Muscle layer of colon (tissue), 2 donors: ENCODE measurements at regions not wholly inside any gene's neighbourhood (a gene's known extent, or its start where the extent isn't known, plus 50 kb on each side); places are given as distances from the start of the nearest gene placed in this dataset.

Experiments used
- H3K27ac ChIP-seq: one replicate; pipeline ENCODE4 v1.7.0; 2013; ENCODE audit warnings: low read depth, mild to moderate bottlenecking, low read length, moderate library complexity
- H3K27me3 ChIP-seq, 2 donors: one replicate each; pipeline ENCODE4 v1.7.0; 2013; ENCODE audit warnings: low read length in 2 of 2, mild to moderate bottlenecking in 2 of 2; ENCODE audit not compliant: insufficient read depth in 2 of 2, control insufficient read depth in 1 of 2
- H3K36me3 ChIP-seq: one replicate; pipeline ENCODE4 v1.7.0; 2013; ENCODE audit warnings: mild to moderate bottlenecking, low read length; ENCODE audit not compliant: insufficient read depth
- H3K4me1 ChIP-seq: one replicate; pipeline ENCODE4 v1.7.0; 2013; ENCODE audit warnings: mild to moderate bottlenecking, low read length; ENCODE audit not compliant: insufficient read depth
- H3K4me3 ChIP-seq, 2 donors: one replicate each; pipeline ENCODE4 v1.7.0; 2013; ENCODE audit warnings: low read length in 2 of 2, low read depth in 1 of 2, mild to moderate bottlenecking in 1 of 2, moderate library complexity in 1 of 2
- H3K9ac ChIP-seq: one replicate; pipeline ENCODE4 v1.7.0; 2013; ENCODE audit warnings: low read length
- H3K9me3 ChIP-seq: one replicate; pipeline ENCODE4 v1.7.0; 2013; ENCODE audit warnings: mild to moderate bottlenecking, low read length
- donor health status: abdominal sarcoma.
- donor health status: Adenocarcinoma of cecum.

GRCh38 chr9:35540315-35540714 lies 50.4 kb downstream of the RUSC2 start:
- Histone ChIP-seq H3K9ac (no peak overlapping the region), H3K36me3 (no peaks in the 10 kb centered on the region), H3K4me1 (peaks cover 55% of the 10 kb centered on the region), H3K27ac (no peak overlapping the region), H3K9me3 (no peaks in the 10 kb centered on the region), H3K27me3 (no peaks in the 10 kb centered on the region), H3K4me3 (peak overlapping the region in 1 of 2 donors; percentile 66)

GRCh38 chr9:35546853-35547252 lies 56.9 kb downstream of the RUSC2 start:
- Histone ChIP-seq H3K27me3 (no peaks in the 10 kb centered on the region), H3K9me3 (no peaks in the 10 kb centered on the region), H3K4me3 (no peak overlapping the region), H3K36me3 (peaks cover 24% of the 10 kb centered on the region), H3K9ac (no peak overlapping the region), H3K4me1 (peaks cover 33% of the 10 kb centered on the region), H3K27ac (no peak overlapping the region)

GRCh38 chr9:35547889-35548418 lies 57.1 kb upstream of the TESK1 start:
- Histone ChIP-seq H3K27me3 (no peaks in the 10 kb centered on the region), H3K27ac (no peak overlapping the region), H3K4me1 (peaks cover 34% of the 10 kb centered on the region), H3K9me3 (no peaks in the 10 kb centered on the region), H3K9ac (no peak overlapping the region), H3K4me3 (no peak overlapping the region), H3K36me3 (peaks cover 24% of the 10 kb centered on the region)

GRCh38 chr9:35548571-35548970 lies 56.5 kb upstream of the TESK1 start:
- H3K4me1 ChIP-seq = peaks cover 38% of the 10 kb centered on the region
- no peak overlapping the region for H3K4me3 ChIP-seq
- H3K9me3 ChIP-seq = no peaks in the 10 kb centered on the region
- H3K27me3 ChIP-seq = no peaks in the 10 kb centered on the region
- H3K36me3 ChIP-seq = peaks cover 24% of the 10 kb centered on the region
- H3K9ac ChIP-seq = no peak overlapping the region
- no peak overlapping the region for H3K27ac ChIP-seq

GRCh38 chr9:35549441-35549840 lies 55.6 kb upstream of the TESK1 start:
- no peak overlapping the region for H3K27ac ChIP-seq
- H3K36me3 ChIP-seq = peaks cover 29% of the 10 kb centered on the region
- no peak overlapping the region for H3K9ac ChIP-seq
- H3K27me3 ChIP-seq = no peaks in the 10 kb centered on the region
- no peak overlapping the region for H3K4me3 ChIP-seq
- H3K9me3 ChIP-seq = no peaks in the 10 kb centered on the region
- peaks cover 45% of the 10 kb centered on the region for H3K4me1 ChIP-seq

- Histone ChIP-seq H3K9ac (peak overlapping the region; percentile 0), H3K4me1 (peaks cover 40% of the 10 kb centered on the region), H3K27ac (peak overlapping the region; percentile 73), H3K36me3 (peaks cover 49% of the 10 kb centered on the region), H3K9me3 (no peaks in the 10 kb centered on the region), H3K27me3 (no peaks in the 10 kb centered on the region), H3K4me3 (no peak overlapping the region)
These were observed 52.7 kb upstream of the TESK1 start for GRCh38 chr9:35552376-35552775.

- H3K27me3 ChIP-seq = no peaks in the 10 kb centered on the region
- H3K9me3 ChIP-seq = no peaks in the 10 kb centered on the region
- peaks cover 40% of the 10 kb centered on the region for H3K4me1 ChIP-seq
- H3K27ac ChIP-seq = peak overlapping the region; percentile 73
- peak overlapping the region; percentile 0 for H3K9ac ChIP-seq
- H3K4me3 ChIP-seq = peak overlapping the region in 1 of 2 donors; percentile 12
- peaks cover 49% of the 10 kb centered on the region for H3K36me3 ChIP-seq
These were observed 52.2 kb upstream of the TESK1 start for GRCh38 chr9:35552837-35553236.

- Histone ChIP-seq H3K27ac (peak overlapping the region; percentile 73), H3K4me1 (peaks cover 32% of the 10 kb centered on the region), H3K4me3 (peak overlapping the region in 1 of 2 donors; percentile 12), H3K36me3 (peaks cover 49% of the 10 kb centered on the region), H3K9ac (peak overlapping the region; percentile 0), H3K9me3 (no peaks in the 10 kb centered on the region), H3K27me3 (no peaks in the 10 kb centered on the region)
These were observed 51.2 kb upstream of the TESK1 start for GRCh38 chr9:35553670-35554543.

GRCh38 chr9:35555246-35555701 lies 49.8 kb upstream of the TESK1 start:
- no peak overlapping the region for H3K27ac ChIP-seq
- no peaks in the 10 kb centered on the region for H3K9me3 ChIP-seq
- H3K36me3 ChIP-seq = peaks cover 51% of the 10 kb centered on the region
- H3K27me3 ChIP-seq = no peaks in the 10 kb centered on the region
- no peak overlapping the region for H3K4me3 ChIP-seq
- H3K4me1 ChIP-seq = peaks cover 20% of the 10 kb centered on the region
- H3K9ac ChIP-seq = no peak overlapping the region
